ENCODE measurements at regions not wholly inside any gene's neighbourhood (a gene's known extent, or its start where the extent isn't known, plus 50 kb on each side); places are given as distances from the start of the nearest gene placed in this dataset.

- TF ChIP-seq CTCF (IDR thresholded peaks at IDR 0.05; ENCODE audit: poor library complexity, severe bottlenecking) (no peak), EZH2 (IDR thresholded peaks at IDR 0.05; ENCODE audit: borderline replicate concordance, insufficient read depth, low read length, poor library complexity, severe bottlenecking) (no peak), EP300 (conservative IDR thresholded peaks at IDR 0.05; ENCODE audit: poor library complexity, severe bottlenecking) (no peak), POLR2AphosphoS5 (IDR thresholded peaks at IDR 0.05) (no peak), REST (IDR thresholded peaks at IDR 0.05; ENCODE audit: borderline replicate concordance) (no peak)
Measured at GRCh38 chr2:133988316-133988891, 265.5 kb upstream of the MGAT5 start.
